Motor neuron (in vitro differentiated cells): ENCODE measurements at regions not wholly inside any gene's neighbourhood (a gene's known extent, or its start where the extent isn't known, plus 50 kb on each side); places are given as distances from the start of the nearest gene placed in this dataset.

Experiments used
- ATAC-seq, 8 experiments: fragments of 200-7000 bp; cut with Tn5 transposase; replicated peaks in 6 of 8; 2 replicates each; pipeline ENCODE4 v1.8.0; 2021; ENCODE audit warnings: mild to moderate bottlenecking in 8 of 8, moderate library complexity in 8 of 8
- H3K27ac ChIP-seq, 2 donors: fragments of 250-450 bp; sonication (Bioruptor Pico); 2 replicates each; pipeline ENCODE4 v1.9.0; 2021; ENCODE audit warnings: antibody characterized with exemption in 2 of 2, mild to moderate bottlenecking in 2 of 2, moderate library complexity in 1 of 2
- H3K4me1 ChIP-seq, 2 donors: fragments of 250-450 bp; sonication (Bioruptor Pico); replicated peaks in 1 of 2; 2 replicates each; pipeline ENCODE4 v1.6.1; 2021; ENCODE audit warnings: antibody characterized with exemption in 2 of 2, mild to moderate bottlenecking in 2 of 2, moderate library complexity in 1 of 2
- H3K4me3 ChIP-seq, 5 donors: fragments of 250-450 bp; sonication (Bioruptor Pico); 2 replicates each; pipeline ENCODE4 v1.9.0; 2021; ENCODE audit warnings: antibody characterized with exemption in 5 of 5, mild to moderate bottlenecking in 5 of 5, moderate library complexity in 4 of 5
- WGBS, 10 experiments: fragments of 450-650 bp; shearing (Covaris generic); methylation state at CpG; one replicate each; pipeline ENCODE4 v1.0.0; 2022; 5-methylcytosine and 5-hydroxymethylcytosine counted together
- in situ Hi-C, 9 experiments: fragments of 400-800 bp; cut with MboI; loops; one replicate each; pipeline ENCODE4 v1.15.0; 2021; ENCODE audit warnings: low sequenced_read_pairs in 9 of 9, low pct_unique_long_range_greater_than_20kb in 2 of 9; ENCODE audit not compliant: unreplicated experiment in 9 of 9

DNA sequence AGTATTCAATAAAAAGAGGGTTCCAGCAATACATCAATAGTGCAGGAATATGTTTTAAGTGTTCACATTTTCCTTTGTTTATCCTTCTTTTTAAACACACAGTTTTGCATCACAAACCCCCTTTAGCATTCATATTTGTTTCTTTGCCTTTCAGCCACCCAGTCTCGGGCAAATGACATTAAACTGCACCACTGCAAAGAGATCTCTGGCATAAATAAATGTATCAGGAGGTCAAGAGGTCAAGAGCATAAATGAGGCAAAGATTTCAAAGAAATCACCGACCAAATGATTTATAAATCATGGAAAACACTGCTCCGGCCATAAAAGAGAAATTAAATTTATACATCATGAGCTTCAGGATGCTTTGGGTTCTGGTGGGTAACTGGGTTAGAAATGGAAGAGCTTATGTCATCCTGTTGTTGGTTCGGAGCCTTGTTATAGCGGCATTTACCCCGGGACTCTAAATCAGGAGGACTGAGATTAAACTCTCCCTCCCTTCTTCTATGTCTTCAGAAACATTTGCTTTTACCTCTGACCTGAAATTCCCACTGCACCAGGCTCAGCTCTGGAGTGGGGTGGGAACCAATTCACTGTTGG, 449.6 kb upstream of the CLINT1 start:
- peaks cover 17 to 34% of the 10 kb centered on the region in 2 donors for H3K4me1 ChIP-seq
- WGBS, 10 experiments, result 0 to 64% (median 39%) methylated on average over 1 to 6 of the region's 6 CpGs; no CpG with 5 or more reads in 1 of the 10 experiments
- peak in 5 of 8 experiments; percentile 43 to 82 (median 62) for ATAC-seq
- no peak overlapping the region for H3K4me3 ChIP-seq
- H3K27ac ChIP-seq, result peak overlapping the region in 1 of 2 donors; percentile 30
- in situ Hi-C loops, result no loop called here

GRCh38 chr5:158305861-158306260, 446.9 kb upstream of the CLINT1 start:
- Histone ChIP-seq H3K4me3 (no peak overlapping the region), H3K4me1 (peaks cover 11 to 35% of the 10 kb centered on the region in 2 donors), H3K27ac (no peak overlapping the region)
- WGBS, 10 experiments, result 0 to 100% (median 91%) methylated on average over 1 of the region's 1 CpG; no CpG with 5 or more reads in 3 of the 10 experiments
- in situ Hi-C loops, result no loop called here
- ATAC-seq, result no peak

- H3K4me3 ChIP-seq, result no peak overlapping the region
- WGBS, 10 experiments, result 69 to 100% (median 90%) methylated on average over 1 to 2 of the region's 2 CpGs; no CpG with 5 or more reads in 3 of the 10 experiments
- peaks cover 21 to 40% of the 10 kb centered on the region in 2 donors for H3K4me1 ChIP-seq
- in situ Hi-C loops, result no loop called here
- ATAC-seq, result no peak
- no peak overlapping the region for H3K27ac ChIP-seq
Observed at GRCh38 chr5:158304607-158305006, 445.7 kb upstream of the CLINT1 start.

- no peak overlapping the region for H3K4me3 ChIP-seq
- H3K27ac ChIP-seq, result no peak overlapping the region
- no peak for ATAC-seq
- 60 to 100% (median 100%) methylated on average over 1 of the region's 1 CpG; no CpG with 5 or more reads in 5 of the 10 experiments for WGBS, 10 experiments
- peaks cover 21 to 33% of the 10 kb centered on the region in 2 donors for H3K4me1 ChIP-seq
- in situ Hi-C loops, result no loop called here
Observed at GRCh38 chr5:158303883-158304282, 444.9 kb upstream of the CLINT1 start.

DNA sequence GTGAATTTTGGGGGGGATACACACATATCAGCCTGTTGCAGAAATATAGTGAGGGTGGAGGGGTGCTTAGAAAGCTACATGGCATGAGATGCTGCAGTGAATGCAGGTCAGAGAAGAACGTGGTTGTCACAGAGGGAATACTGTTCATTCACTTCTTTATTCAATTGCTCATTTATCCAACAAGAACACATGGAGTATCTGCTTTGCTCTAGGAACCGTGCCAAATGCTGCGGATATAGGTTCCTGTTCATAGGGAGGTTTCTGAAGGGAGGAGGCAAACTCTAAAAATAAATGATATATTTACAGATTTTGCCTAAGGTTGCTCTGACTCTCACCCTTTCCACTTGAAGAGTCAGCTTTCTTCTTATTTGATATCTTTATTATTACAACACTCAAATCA, 444.3 kb upstream of the CLINT1 start:
- no peak for ATAC-seq
- Histone ChIP-seq H3K27ac (no peak overlapping the region), H3K4me3 (no peak overlapping the region), H3K4me1 (peaks cover 15 to 27% of the 10 kb centered on the region in 2 donors)
- WGBS, 10 experiments, result 18 to 100% (median 38%) methylated on average over 1 to 3 of the region's 3 CpGs; no CpG with 5 or more reads in 1 of the 10 experiments
- in situ Hi-C loops, result no loop called here

DNA sequence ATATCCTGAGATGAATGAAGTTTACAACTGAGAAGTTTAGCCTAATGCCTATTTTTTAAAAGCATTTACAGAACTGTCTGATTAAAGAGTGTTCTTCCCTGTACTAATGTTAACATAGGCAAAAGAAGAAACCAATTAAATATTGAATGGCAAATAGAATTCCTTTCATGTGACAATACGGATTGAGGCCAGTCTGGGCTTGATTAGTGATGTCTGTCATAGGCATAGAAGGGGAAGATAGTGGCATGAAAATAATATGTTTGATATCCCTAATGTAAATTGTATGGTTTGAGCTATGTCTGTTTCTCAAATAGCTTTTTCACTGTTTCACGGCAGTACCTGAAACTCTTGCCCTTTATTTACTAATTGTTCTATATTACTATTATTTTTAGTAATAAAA, 443.1 kb upstream of the CLINT1 start:
- ATAC-seq, result no peak
- WGBS, 10 experiments, result 60 to 100% (median 80%) methylated on average over 1 to 2 of the region's 2 CpGs; no CpG with 5 or more reads in 2 of the 10 experiments
- no peak overlapping the region for H3K27ac ChIP-seq
- H3K4me3 ChIP-seq, result no peak overlapping the region
- in situ Hi-C loops, result no loop called here
- peaks cover 10 to 17% of the 10 kb centered on the region in 2 donors for H3K4me1 ChIP-seq

DNA sequence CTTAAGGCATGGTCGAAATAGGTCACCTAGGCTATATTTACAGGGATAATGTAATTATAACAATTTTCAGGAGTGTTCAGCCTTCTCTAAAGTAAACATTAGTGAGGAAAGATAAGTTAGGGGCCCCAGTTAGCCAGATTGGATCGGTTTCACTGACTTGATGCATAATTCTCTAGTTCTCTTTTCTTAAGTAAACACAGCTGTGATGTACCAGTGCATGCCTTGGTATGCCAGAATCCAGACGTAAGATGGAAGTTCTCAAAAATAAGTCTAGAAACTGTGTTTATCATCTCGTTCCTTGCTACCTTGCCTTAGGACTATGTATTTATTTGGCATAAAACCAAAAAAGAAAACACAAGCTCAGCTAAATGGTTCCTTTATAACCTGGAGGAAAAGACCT, 442.2 kb upstream of the CLINT1 start:
- Histone ChIP-seq H3K27ac (no peak overlapping the region), H3K4me3 (no peak overlapping the region), H3K4me1 (peaks cover 10 to 17% of the 10 kb centered on the region in 2 donors)
- in situ Hi-C loops, result no loop called here
- 0 to 81% (median 49%) methylated on average over 2 to 4 of the region's 4 CpGs for WGBS, 10 experiments
- no peak for ATAC-seq

- Histone ChIP-seq H3K27ac (peak overlapping the region in 1 of 2 donors; percentile 39), H3K4me3 (no peak overlapping the region), H3K4me1 (peaks cover 10 to 12% of the 10 kb centered on the region in 2 donors)
- in situ Hi-C loops, result no loop called here
- peak in 5 of 8 experiments; percentile 49 to 98 (median 94) for ATAC-seq
- 0 to 80% (median 50%) methylated on average over 1 to 8 of the region's 8 CpGs for WGBS, 10 experiments
Observed at GRCh38 chr5:158300256-158300655, 441.3 kb upstream of the CLINT1 start.

GRCh38 chr5:158297002-158297527, 438.1 kb upstream of the CLINT1 start:
- in situ Hi-C loops, result no loop called here
- no peak for ATAC-seq
- peaks cover 8 to 10% of the 10 kb centered on the region in 2 donors for H3K4me1 ChIP-seq
- no peak overlapping the region for H3K4me3 ChIP-seq
- no peak overlapping the region for H3K27ac ChIP-seq

DNA sequence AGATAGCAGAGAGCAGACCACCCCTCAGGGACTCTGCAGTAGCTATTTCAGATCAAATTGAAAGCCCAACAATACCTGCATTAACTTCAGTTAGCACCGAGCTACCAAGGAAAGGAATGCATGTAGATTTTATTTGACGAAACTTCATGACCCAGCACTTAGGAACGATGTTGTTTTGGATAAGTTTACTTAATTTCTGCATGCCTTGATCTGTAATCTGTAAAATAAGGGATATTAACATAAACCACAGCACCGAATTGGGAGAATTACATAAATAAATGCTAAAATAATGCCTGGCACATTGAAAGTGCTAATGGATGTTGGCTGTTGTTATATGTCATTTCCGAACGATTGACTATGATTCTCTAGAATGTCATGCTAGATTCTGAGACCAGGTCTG, 435.8 kb upstream of the CLINT1 start:
- Histone ChIP-seq H3K4me3 (no peak overlapping the region), H3K27ac (no peak overlapping the region), H3K4me1 (peaks cover 0 to 4% of the 10 kb centered on the region in 2 donors)
- in situ Hi-C loops, result no loop called here
- 0 to 88% (median 67%) methylated on average over 1 to 6 of the region's 6 CpGs for WGBS, 10 experiments
- ATAC-seq, result peak in 3 of 8 experiments; percentile 62 to 78 (median 76)

GRCh38 chr5:158292981-158293380, 434.0 kb upstream of the CLINT1 start:
- Histone ChIP-seq H3K27ac (no peak overlapping the region), H3K4me1 (peaks cover 0 to 4% of the 10 kb centered on the region in 2 donors), H3K4me3 (no peak overlapping the region)
- WGBS, 10 experiments, result 11 to 100% (median 75%) methylated on average over 1 of the region's 1 CpG; no CpG with 5 or more reads in 3 of the 10 experiments
- in situ Hi-C loops, result no loop called here
- ATAC-seq, result no peak

- peaks cover 0 to 11% of the 10 kb centered on the region in 2 donors for H3K4me1 ChIP-seq
- in situ Hi-C loops, result no loop called here
- no peak overlapping the region for H3K4me3 ChIP-seq
- WGBS, 10 experiments, result 27 to 100% (median 83%) methylated on average over 1 of the region's 1 CpG; no CpG with 5 or more reads in 1 of the 10 experiments
- no peak for ATAC-seq
- H3K27ac ChIP-seq, result no peak overlapping the region
Observed at GRCh38 chr5:158289967-158290366, 431.0 kb upstream of the CLINT1 start.

- Histone ChIP-seq H3K4me3 (no peak overlapping the region), H3K4me1 (peaks cover 0 to 11% of the 10 kb centered on the region in 2 donors), H3K27ac (no peak overlapping the region)
- ATAC-seq, result no peak
- 60 to 83% (median 80%) methylated on average over 1 of the region's 1 CpG; no CpG with 5 or more reads in 7 of the 10 experiments for WGBS, 10 experiments
- in situ Hi-C loops, result no loop called here
Observed at GRCh38 chr5:158288272-158288657, 429.3 kb upstream of the CLINT1 start.
